ENCODE measurements at regions not wholly inside any gene's neighbourhood (a gene's known extent, or its start where the extent isn't known, plus 50 kb on each side); places are given as distances from the start of the nearest gene placed in this dataset.

GRCh38 chr2:7788736-7789135 is 871.5 kb downstream of the RNF144A start:
- TF ChIP-seq USF1 (IDR thresholded peaks at IDR 0.05): no peak
- TF ChIP-seq EGR1 (IDR thresholded peaks at IDR 0.05): no peak
- TF ChIP-seq TCF12 (IDR thresholded peaks at IDR 0.05; ENCODE audit: low read depth): no peak
- TF ChIP-seq, protein P1, sequence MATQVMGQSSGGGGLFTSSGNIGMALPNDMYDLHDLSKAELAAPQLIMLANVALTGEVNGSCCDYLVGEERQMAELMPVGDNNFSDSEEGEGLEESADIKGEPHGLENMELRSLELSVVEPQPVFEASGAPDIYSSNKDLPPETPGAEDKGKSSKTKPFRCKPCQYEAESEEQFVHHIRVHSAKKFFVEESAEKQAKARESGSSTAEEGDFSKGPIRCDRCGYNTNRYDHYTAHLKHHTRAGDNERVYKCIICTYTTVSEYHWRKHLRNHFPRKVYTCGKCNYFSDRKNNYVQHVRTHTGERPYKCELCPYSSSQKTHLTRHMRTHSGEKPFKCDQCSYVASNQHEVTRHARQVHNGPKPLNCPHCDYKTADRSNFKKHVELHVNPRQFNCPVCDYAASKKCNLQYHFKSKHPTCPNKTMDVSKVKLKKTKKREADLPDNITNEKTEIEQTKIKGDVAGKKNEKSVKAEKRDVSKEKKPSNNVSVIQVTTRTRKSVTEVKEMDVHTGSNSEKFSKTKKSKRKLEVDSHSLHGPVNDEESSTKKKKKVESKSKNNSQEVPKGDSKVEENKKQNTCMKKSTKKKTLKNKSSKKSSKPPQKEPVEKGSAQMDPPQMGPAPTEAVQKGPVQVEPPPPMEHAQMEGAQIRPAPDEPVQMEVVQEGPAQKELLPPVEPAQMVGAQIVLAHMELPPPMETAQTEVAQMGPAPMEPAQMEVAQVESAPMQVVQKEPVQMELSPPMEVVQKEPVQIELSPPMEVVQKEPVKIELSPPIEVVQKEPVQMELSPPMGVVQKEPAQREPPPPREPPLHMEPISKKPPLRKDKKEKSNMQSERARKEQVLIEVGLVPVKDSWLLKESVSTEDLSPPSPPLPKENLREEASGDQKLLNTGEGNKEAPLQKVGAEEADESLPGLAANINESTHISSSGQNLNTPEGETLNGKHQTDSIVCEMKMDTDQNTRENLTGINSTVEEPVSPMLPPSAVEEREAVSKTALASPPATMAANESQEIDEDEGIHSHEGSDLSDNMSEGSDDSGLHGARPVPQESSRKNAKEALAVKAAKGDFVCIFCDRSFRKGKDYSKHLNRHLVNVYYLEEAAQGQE (IDR thresholded peaks at IDR 0.05; ENCODE audit: low read depth): no peak
- TF ChIP-seq, protein P2, sequence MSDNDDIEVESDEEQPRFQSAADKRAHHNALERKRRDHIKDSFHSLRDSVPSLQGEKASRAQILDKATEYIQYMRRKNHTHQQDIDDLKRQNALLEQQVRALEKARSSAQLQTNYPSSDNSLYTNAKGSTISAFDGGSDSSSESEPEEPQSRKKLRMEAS (IDR thresholded peaks at IDR 0.05): no peak
- no peak for TF ChIP-seq EP300 (IDR thresholded peaks at IDR 0.05; ENCODE audit: borderline replicate concordance)
- TF ChIP-seq NFIC (IDR thresholded peaks at IDR 0.05): no peak
- TF ChIP-seq TEAD4 (IDR thresholded peaks at IDR 0.05): no peak
- TF ChIP-seq FOXM1 (IDR thresholded peaks at IDR 0.05; ENCODE audit: borderline replicate concordance, low read depth): no peak
- TF ChIP-seq TAF1 (IDR thresholded peaks at IDR 0.05; ENCODE audit: low read depth): no peak
- no peak for TF ChIP-seq YY1 (IDR thresholded peaks at IDR 0.05; ENCODE audit: low read depth)

GRCh38 chr2:7792031-7792651 is 874.9 kb downstream of the RNF144A start:
- TF ChIP-seq TCF12 (IDR thresholded peaks at IDR 0.05; ENCODE audit: low read depth) (no peak), EP300 (IDR thresholded peaks at IDR 0.05; ENCODE audit: borderline replicate concordance) (no peak), YY1 (IDR thresholded peaks at IDR 0.05; ENCODE audit: low read depth) (no peak)
- TF ChIP-seq, protein P2 (IDR thresholded peaks at IDR 0.05): no peak

- TF ChIP-seq CREB1 (IDR thresholded peaks at IDR 0.05; ENCODE audit: low read depth): no peak
- TF ChIP-seq TCF12 (IDR thresholded peaks at IDR 0.05; ENCODE audit: low read depth): no peak
- no peak for TF ChIP-seq YY1 (IDR thresholded peaks at IDR 0.05; ENCODE audit: low read depth)
Observed at GRCh38 chr2:7795778-7796563, 878.8 kb downstream of the RNF144A start.

DNA sequence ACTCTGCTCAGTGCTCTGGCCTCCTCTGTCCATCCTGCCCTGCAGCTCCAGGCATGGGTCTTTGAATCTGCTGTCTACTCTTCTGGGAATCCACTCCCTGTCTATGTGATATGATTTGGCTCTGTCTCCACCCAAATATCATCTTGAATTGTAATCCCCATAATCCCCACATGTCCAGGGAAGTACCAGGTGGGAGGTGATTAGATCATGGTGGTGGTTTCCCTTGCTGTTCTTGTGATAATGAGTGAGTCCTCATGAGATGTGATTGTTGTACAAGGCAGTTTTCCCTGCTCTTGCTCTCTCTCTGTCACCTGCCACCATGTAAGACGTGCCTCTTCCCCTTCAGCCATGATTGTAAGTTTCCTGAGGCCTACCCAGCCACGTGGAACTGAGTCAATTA is 881.8 kb upstream of the ID2 start:
- TF ChIP-seq, protein P1 (IDR thresholded peaks at IDR 0.05; ENCODE audit: low read depth): no peak
- TF ChIP-seq RAD21 (IDR thresholded peaks at IDR 0.05; ENCODE audit: low read depth) (no peak), YY1 (IDR thresholded peaks at IDR 0.05; ENCODE audit: low read depth) (no peak), FOXM1 (IDR thresholded peaks at IDR 0.05; ENCODE audit: borderline replicate concordance, low read depth) (no peak), TCF12 (IDR thresholded peaks at IDR 0.05; ENCODE audit: low read depth) (no peak), TEAD4 (IDR thresholded peaks at IDR 0.05) (no peak), ZBTB7A (IDR thresholded peaks at IDR 0.05; ENCODE audit: low read depth) (no peak), USF1 (IDR thresholded peaks at IDR 0.05) (no peak), EGR1 (IDR thresholded peaks at IDR 0.05) (no peak), EP300 (IDR thresholded peaks at IDR 0.05; ENCODE audit: borderline replicate concordance) (no peak), TAF1 (IDR thresholded peaks at IDR 0.05; ENCODE audit: low read depth) (no peak), CEBPB (IDR thresholded peaks at IDR 0.05) (no peak), CREB1 (IDR thresholded peaks at IDR 0.05; ENCODE audit: low read depth) (no peak), NFIC (IDR thresholded peaks at IDR 0.05) (no peak)
- TF ChIP-seq, protein P2 (IDR thresholded peaks at IDR 0.05): no peak

GRCh38 chr2:7801212-7801611 is 880.6 kb upstream of the ID2 start:
- TF ChIP-seq TEAD4 (IDR thresholded peaks at IDR 0.05): no peak
- TF ChIP-seq USF1 (IDR thresholded peaks at IDR 0.05): no peak
- no peak for TF ChIP-seq TAF1 (IDR thresholded peaks at IDR 0.05; ENCODE audit: low read depth)
- TF ChIP-seq RAD21 (IDR thresholded peaks at IDR 0.05; ENCODE audit: low read depth): no peak
- TF ChIP-seq CEBPB (IDR thresholded peaks at IDR 0.05): no peak
- TF ChIP-seq CREB1 (IDR thresholded peaks at IDR 0.05; ENCODE audit: low read depth): no peak
- no peak for TF ChIP-seq YY1 (IDR thresholded peaks at IDR 0.05; ENCODE audit: low read depth)
- TF ChIP-seq, protein P1 (IDR thresholded peaks at IDR 0.05; ENCODE audit: low read depth): no peak
- no peak for TF ChIP-seq ZBTB7A (IDR thresholded peaks at IDR 0.05; ENCODE audit: low read depth)
- no peak for TF ChIP-seq FOXM1 (IDR thresholded peaks at IDR 0.05; ENCODE audit: borderline replicate concordance, low read depth)
- TF ChIP-seq, protein P2 (IDR thresholded peaks at IDR 0.05): no peak
- TF ChIP-seq EGR1 (IDR thresholded peaks at IDR 0.05): no peak
- no peak for TF ChIP-seq NFIC (IDR thresholded peaks at IDR 0.05)
- no peak for TF ChIP-seq TCF12 (IDR thresholded peaks at IDR 0.05; ENCODE audit: low read depth)
- no peak for TF ChIP-seq EP300 (IDR thresholded peaks at IDR 0.05; ENCODE audit: borderline replicate concordance)
